BE2C (cell line): ENCODE measurements at regions not wholly inside any gene's neighbourhood (a gene's known extent, or its start where the extent isn't known, plus 50 kb on each side); places are given as distances from the start of the nearest gene placed in this dataset.
A peak's percentile ranks its signal among the peaks of the same experiment; 100 is the strongest.

Experiments
- DNase-seq: peaks from one replicate; pipeline ENCODE4 v3.0.0-alpha.2; 2020
- H3K27me3 ChIP-seq: fragments of 250-450 bp; sonication (Bioruptor Pico); 2 replicates; pipeline ENCODE4 v1.5.1; 2020; ENCODE audit warnings: mild to moderate bottlenecking
- H3K36me3 ChIP-seq: fragments of 250-450 bp; sonication (Bioruptor Pico); 2 replicates; pipeline ENCODE4 v1.5.1; 2020; ENCODE audit warnings: mild to moderate bottlenecking
- H3K4me1 ChIP-seq: fragments of 250-450 bp; sonication (Bioruptor Pico); 2 replicates; pipeline ENCODE4 v1.5.1; 2020
- H3K4me3 ChIP-seq: 2 replicates; pipeline ENCODE4 v1.5.1; 2011; ENCODE audit warnings: low read depth, low read length
- H3K9me3 ChIP-seq: fragments of 250-450 bp; sonication (Bioruptor Pico); 2 replicates; pipeline ENCODE4 v1.5.1; 2020
- TF ChIP-seq, protein P1 (sequence below): IDR thresholded peaks from 2 replicates; pipeline ENCODE4 v1.5.1; 2012; ENCODE audit warnings: mild to moderate bottlenecking, low read depth, low read length

DNA sequence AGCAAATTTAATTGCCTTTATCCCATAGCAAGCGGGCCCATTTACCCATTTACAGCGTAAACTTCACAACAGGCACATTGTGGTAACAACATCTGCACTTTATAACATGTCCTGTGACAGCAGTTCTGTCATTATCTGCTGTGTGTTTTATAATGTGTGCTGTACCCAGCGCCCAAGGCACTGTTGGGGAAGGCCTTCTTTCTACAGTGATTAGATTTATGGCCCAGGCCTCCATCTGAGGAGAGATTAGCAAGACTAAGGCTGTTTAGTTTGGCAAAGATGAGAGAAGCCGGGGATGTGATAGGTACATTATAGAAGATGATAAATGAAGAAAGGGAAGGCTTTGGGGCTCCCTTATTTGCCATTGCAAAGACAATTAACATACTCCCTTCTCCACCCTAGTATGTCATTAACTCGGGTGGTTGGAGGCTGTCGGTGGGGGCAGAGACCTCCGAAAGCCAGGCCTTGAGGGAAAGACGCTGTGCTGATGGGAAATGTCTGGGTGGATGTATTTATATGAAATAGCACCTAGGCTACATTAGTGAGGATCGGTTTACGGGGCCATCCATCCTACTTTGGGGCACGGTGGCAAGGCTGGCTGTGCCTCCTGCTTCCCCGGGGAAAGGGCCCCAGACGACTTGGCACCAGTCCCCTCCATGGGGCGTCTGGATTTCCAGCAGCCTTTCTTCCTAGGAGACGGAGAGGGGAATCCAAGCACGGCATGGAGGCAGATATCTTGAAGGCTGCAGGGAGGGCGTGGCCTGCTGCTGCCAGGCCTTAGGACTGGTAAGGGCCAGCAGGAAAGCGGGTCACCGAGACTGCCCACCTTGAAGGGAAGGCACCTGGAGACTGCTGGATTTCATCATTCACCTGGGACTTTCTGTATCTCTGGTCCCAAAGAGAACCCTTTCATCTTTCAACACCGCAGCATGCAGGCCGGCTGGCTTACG, 64.3 kb upstream of the PTCH1 start:
- Histone ChIP-seq H3K4me1 (peaks cover 3% of the 10 kb centered on the region), H3K4me3 (peak overlapping the region; percentile 43)

DNA sequence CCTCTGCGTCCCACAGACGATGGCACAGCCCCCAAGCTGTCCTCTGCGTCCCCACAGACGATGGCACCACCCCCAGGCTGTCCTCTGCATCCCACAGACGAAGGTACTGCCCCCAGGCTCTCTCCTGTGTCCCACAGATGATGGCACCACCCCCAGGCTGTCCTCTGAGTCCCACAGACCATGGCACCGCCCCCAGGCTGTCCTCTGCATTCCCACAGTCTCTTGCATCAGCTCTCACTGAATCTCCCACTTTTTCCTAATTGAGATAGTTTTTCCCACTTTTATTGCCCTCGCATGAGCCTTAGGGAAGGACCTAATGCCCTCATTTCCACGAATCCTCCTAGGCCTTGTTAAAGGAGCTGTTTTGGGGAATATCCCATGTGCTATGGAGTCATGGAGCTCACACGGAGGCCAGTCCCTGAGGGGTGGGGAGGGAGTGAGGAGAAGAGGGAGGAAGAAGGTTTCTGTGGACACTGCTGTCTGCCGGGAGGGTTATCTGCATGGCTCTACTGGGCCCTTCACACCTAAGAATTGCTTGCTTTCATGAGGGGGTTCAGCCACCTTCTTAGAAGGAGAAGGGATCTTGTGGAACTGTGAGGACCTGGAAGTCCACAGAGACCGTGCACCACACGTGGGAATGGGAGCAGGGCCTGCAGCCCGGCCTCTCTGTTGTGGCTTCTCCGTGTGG, 58.2 kb upstream of the PTCH1 start:
- DNase-seq: no peak
- H3K27me3 ChIP-seq: no peaks in the 10 kb centered on the region
- H3K36me3 ChIP-seq: no peaks in the 10 kb centered on the region
- H3K9me3 ChIP-seq: no peaks in the 10 kb centered on the region
- no peak overlapping the region for H3K4me3 ChIP-seq
- TF ChIP-seq, protein P1, sequence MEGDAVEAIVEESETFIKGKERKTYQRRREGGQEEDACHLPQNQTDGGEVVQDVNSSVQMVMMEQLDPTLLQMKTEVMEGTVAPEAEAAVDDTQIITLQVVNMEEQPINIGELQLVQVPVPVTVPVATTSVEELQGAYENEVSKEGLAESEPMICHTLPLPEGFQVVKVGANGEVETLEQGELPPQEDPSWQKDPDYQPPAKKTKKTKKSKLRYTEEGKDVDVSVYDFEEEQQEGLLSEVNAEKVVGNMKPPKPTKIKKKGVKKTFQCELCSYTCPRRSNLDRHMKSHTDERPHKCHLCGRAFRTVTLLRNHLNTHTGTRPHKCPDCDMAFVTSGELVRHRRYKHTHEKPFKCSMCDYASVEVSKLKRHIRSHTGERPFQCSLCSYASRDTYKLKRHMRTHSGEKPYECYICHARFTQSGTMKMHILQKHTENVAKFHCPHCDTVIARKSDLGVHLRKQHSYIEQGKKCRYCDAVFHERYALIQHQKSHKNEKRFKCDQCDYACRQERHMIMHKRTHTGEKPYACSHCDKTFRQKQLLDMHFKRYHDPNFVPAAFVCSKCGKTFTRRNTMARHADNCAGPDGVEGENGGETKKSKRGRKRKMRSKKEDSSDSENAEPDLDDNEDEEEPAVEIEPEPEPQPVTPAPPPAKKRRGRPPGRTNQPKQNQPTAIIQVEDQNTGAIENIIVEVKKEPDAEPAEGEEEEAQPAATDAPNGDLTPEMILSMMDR: no peak
- no peaks in the 10 kb centered on the region; the same call in 1 of the 2 replicates for H3K4me1 ChIP-seq

More for the DNA sequence above, 64.3 kb upstream of the PTCH1 start:
- no peaks in the 10 kb centered on the region for H3K36me3 ChIP-seq
- H3K27me3 ChIP-seq: no peaks in the 10 kb centered on the region
- TF ChIP-seq, protein P1: no peak
- DNase-seq: peak; percentile 88
- no peaks in the 10 kb centered on the region for H3K9me3 ChIP-seq

DNA sequence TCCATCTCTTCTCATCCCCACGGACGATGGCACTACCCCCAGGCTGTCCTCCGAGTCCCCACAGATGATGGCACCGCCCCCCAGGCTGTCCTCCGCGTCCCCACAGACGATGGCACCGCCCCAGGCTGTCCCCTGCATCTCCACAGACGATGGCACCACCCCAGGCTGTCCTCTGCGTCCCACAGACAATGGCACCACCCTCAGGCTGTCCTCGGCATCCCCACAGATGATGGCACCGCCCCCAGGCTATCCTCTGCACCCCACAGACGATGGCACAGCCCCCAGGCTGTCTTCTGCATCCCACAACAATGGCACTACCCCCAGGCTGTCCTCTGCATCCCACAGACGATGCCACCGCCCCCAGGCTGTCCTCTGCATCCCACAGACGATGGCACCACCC, 57.4 kb upstream of the PTCH1 start:
- Histone ChIP-seq H3K9me3 (no peaks in the 10 kb centered on the region), H3K4me1 (no peaks in the 10 kb centered on the region; the same call in 1 of the 2 replicates), H3K27me3 (no peaks in the 10 kb centered on the region), H3K4me3 (no peak overlapping the region), H3K36me3 (no peaks in the 10 kb centered on the region)
- TF ChIP-seq, protein P1: no peak
- DNase-seq: no peak

DNA sequence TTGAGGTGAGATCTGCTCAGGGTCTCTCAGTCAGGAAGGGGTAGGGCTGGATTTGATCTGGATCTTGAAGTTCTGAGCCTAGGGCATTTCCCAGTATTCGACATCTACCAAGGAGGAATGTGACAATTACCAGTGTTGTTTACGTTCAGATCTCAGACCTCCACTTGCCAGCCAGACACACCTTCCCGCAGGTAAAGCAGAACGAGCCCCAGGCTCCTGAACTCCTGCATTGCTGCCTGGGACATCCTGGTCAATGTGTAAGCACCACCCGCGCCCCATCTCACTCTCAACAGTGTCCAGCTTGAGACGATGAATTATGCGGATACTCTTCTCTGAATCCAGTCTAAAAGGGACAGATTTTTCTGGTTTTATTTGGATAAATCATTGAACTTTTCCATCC, 56.7 kb upstream of the PTCH1 start:
- H3K4me3 ChIP-seq: no peak overlapping the region
- TF ChIP-seq, protein P1: no peak
- no peaks in the 10 kb centered on the region for H3K27me3 ChIP-seq
- H3K9me3 ChIP-seq: no peaks in the 10 kb centered on the region
- no peak for DNase-seq
- H3K36me3 ChIP-seq: no peaks in the 10 kb centered on the region
- H3K4me1 ChIP-seq: no peaks in the 10 kb centered on the region; the same call in 1 of the 2 replicates

DNA sequence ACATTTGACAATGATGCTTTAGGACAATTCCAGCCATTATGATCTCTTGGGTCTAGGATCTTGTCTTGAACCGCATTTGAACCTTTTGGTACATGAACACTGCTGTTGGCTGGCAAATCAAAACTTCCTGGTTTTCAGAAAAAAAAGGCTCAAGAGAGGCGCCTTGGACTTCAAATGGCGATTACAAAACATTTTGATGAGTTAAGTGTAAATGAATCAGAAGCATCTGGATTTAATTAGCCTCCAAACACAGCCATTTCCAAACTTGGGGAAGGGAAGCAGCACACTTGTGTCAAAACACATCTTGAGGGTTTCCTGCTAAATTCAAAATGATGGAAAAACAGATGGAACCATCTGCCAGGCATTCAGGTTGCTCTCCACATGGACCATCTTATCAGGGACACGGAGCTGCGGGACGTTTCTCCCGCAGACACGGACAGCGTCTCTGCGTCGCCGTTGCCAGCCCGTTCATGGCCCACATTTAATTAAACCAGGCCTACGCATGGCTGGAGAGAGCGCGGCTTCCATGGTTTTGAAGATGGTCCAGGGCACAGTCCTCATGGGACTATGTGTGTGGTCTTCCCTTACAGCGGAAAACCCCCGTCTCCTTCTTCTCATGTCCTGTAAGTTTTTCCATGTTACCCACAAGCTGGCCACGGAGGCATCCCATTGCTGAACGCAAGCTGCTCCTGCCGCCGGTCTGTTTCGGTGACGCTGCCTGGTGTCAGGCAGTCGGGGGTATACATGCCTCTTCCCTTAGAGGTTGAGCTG, 55.8 kb upstream of the PTCH1 start:
- Histone ChIP-seq H3K4me1 (no peaks in the 10 kb centered on the region; the same call in 1 of the 2 replicates), H3K36me3 (no peaks in the 10 kb centered on the region), H3K9me3 (no peaks in the 10 kb centered on the region), H3K27me3 (no peaks in the 10 kb centered on the region), H3K4me3 (no peak overlapping the region)
- TF ChIP-seq, protein P1: no peak
- DNase-seq: no peak
